CD1c-positive myeloid dendritic cell (primary cell): ENCODE measurements at regions not wholly inside any gene's neighbourhood (a gene's known extent, or its start where the extent isn't known, plus 50 kb on each side); places are given as distances from the start of the nearest gene placed in this dataset.
"Not testable (repeated sequence)": the region's sequence is repeated elsewhere in the genome, so short reads cannot be mapped to it uniquely, and the experiment has no call there.

Experiments used
- DNase-seq: peaks from one replicate; pipeline ENCODE4 v3.0.0-alpha.2; 2016; ENCODE audit errors: extremely low spot score

GRCh38 chr20:29763821-29764511, 1493.5 kb upstream of the DEFB115 start:
- DNase-seq = no peak

GRCh38 chr20:29764922-29765610, 1492.4 kb upstream of the DEFB115 start:
- DNase-seq = not testable (repeated sequence)

- not testable (repeated sequence) for DNase-seq
Observed at GRCh38 chr20:29778033-29778432, 1479.4 kb upstream of the DEFB115 start.

GRCh38 chr20:29781217-29781616, 1476.2 kb upstream of the DEFB115 start:
- not testable (repeated sequence) for DNase-seq

- DNase-seq = not testable (repeated sequence)
Observed at GRCh38 chr20:29781891-29782290, 1475.6 kb upstream of the DEFB115 start.

GRCh38 chr20:29787456-29787855, 1470.0 kb upstream of the DEFB115 start:
- not testable (repeated sequence) for DNase-seq

- no peak for DNase-seq
Observed at GRCh38 chr20:29790510-29790909, 1467.0 kb upstream of the DEFB115 start.

- DNase-seq = not testable (repeated sequence)
Observed at GRCh38 chr20:29831508-29831907, 1426.0 kb upstream of the DEFB115 start.

- not testable (repeated sequence) for DNase-seq
Observed at GRCh38 chr20:29868014-29868413, 1389.5 kb upstream of the DEFB115 start.

- DNase-seq = not testable (repeated sequence)
Observed at GRCh38 chr20:29868688-29869087, 1388.8 kb upstream of the DEFB115 start.

GRCh38 chr20:29871816-29872215, 1385.6 kb upstream of the DEFB115 start:
- not testable (repeated sequence) for DNase-seq

- peak; percentile 67 for DNase-seq
Observed at GRCh38 chr20:29873946-29874345, 1383.5 kb upstream of the DEFB115 start.

GRCh38 chr20:29874476-29875202, 1382.8 kb upstream of the DEFB115 start:
- DNase-seq = no peak

- not testable (repeated sequence) for DNase-seq
Observed at GRCh38 chr20:29875321-29876083, 1382.0 kb upstream of the DEFB115 start.

GRCh38 chr20:29876084-29876910, 1381.2 kb upstream of the DEFB115 start:
- not testable (repeated sequence) for DNase-seq

- no peak for DNase-seq
Observed at GRCh38 chr20:29876911-29877285, 1380.6 kb upstream of the DEFB115 start.

- DNase-seq = not testable (repeated sequence)
Observed at GRCh38 chr20:29877411-29878280, 1379.8 kb upstream of the DEFB115 start.

GRCh38 chr20:29878281-29878741, 1379.2 kb upstream of the DEFB115 start:
- no peak for DNase-seq

GRCh38 chr20:29878777-29879442, 1378.6 kb upstream of the DEFB115 start:
- no peak for DNase-seq
